Mesenchymal stem cell (in vitro differentiated cells and primary cell): ENCODE measurements at regions not wholly inside any gene's neighbourhood (a gene's known extent, or its start where the extent isn't known, plus 50 kb on each side); places are given as distances from the start of the nearest gene placed in this dataset.

Experiments used
- DNase-seq: peaks from one replicate; pipeline ENCODE4 v3.0.0-alpha.2; 2013
- H2AFZ ChIP-seq: one replicate; pipeline ENCODE4 v1.6.1; 2013; ENCODE audit warnings: low read depth, mild to moderate bottlenecking, control low read depth, inconsistent platforms, low read length, moderate library complexity
- H2AK5ac ChIP-seq: 2 replicates; pipeline ENCODE4 v1.6.1; 2013; ENCODE audit warnings: low read length, moderate library complexity, mild to moderate bottlenecking, inconsistent platforms; ENCODE audit not compliant: severe bottlenecking
- H2BK120ac ChIP-seq: one replicate; pipeline ENCODE4 v1.6.1; 2013; ENCODE audit warnings: low read depth, mild to moderate bottlenecking, inconsistent platforms, low read length, moderate library complexity
- H2BK12ac ChIP-seq, 2 experiments: one replicate each; pipeline ENCODE4 v1.6.1; 2013; ENCODE audit warnings: inconsistent platforms in 2 of 2, low read length in 2 of 2, mild to moderate bottlenecking in 2 of 2, moderate library complexity in 2 of 2, control low read depth in 1 of 2
- H2BK15ac ChIP-seq: one replicate; pipeline ENCODE4 v1.6.1; 2013; ENCODE audit warnings: mild to moderate bottlenecking, low read depth, inconsistent platforms; ENCODE audit not compliant: poor library complexity, severe bottlenecking
- H2BK5ac ChIP-seq: 2 replicates; pipeline ENCODE4 v1.6.1; 2013; ENCODE audit warnings: low read depth, mild to moderate bottlenecking, low read length, control low read depth, inconsistent platforms; ENCODE audit not compliant: poor library complexity, severe bottlenecking
- H3K14ac ChIP-seq, 2 experiments: one replicate each; pipeline ENCODE4 v1.6.1; 2013; ENCODE audit warnings: inconsistent platforms in 2 of 2, low read length in 2 of 2, control low read depth in 1 of 2, mild to moderate bottlenecking in 1 of 2, moderate library complexity in 1 of 2
- H3K18ac ChIP-seq, 2 experiments: one replicate each; pipeline ENCODE4 v1.6.1; 2013; ENCODE audit warnings: inconsistent platforms in 2 of 2, low read length in 2 of 2, control low read depth in 1 of 2, low read depth in 1 of 2, mild to moderate bottlenecking in 1 of 2
- H3K23ac ChIP-seq, 2 experiments: one replicate each; pipeline ENCODE4 v1.6.1; 2013; ENCODE audit warnings: inconsistent platforms in 2 of 2, low read length in 2 of 2, mild to moderate bottlenecking in 2 of 2, moderate library complexity in 2 of 2, control low read depth in 1 of 2
- H3K27ac ChIP-seq: 2 replicates; pipeline ENCODE4 v1.5.1; 2013; ENCODE audit warnings: mild to moderate bottlenecking, moderate library complexity, low read length, control low read depth, inconsistent platforms; ENCODE audit not compliant: poor library complexity, severe bottlenecking
- H3K27me3 ChIP-seq, 2 experiments: 2 replicates each; pipeline versions ENCODE4 v1.6.1 to v1.7.0; 2013; ENCODE audit warnings: low read length in 2 of 2, mild to moderate bottlenecking in 2 of 2, moderate library complexity in 2 of 2, control low read depth in 1 of 2, inconsistent platforms in 1 of 2; ENCODE audit not compliant: control insufficient read depth in 1 of 2, insufficient read depth in 1 of 2
- H3K36me3 ChIP-seq, 2 experiments: 2 replicates each; pipeline versions ENCODE4 v1.6.1 to v1.7.0; 2013; ENCODE audit warnings: low read length in 2 of 2, control low read depth in 1 of 2, inconsistent platforms in 1 of 2, low read depth in 1 of 2, mild to moderate bottlenecking in 1 of 2; ENCODE audit not compliant: insufficient read depth in 2 of 2, control insufficient read depth in 1 of 2
- H3K4ac ChIP-seq, 2 experiments: one replicate each; pipeline ENCODE4 v1.6.1; 2013; ENCODE audit warnings: inconsistent platforms in 2 of 2, low read length in 2 of 2, mild to moderate bottlenecking in 2 of 2, moderate library complexity in 2 of 2, control low read depth in 1 of 2, low read depth in 1 of 2
- H3K4me1 ChIP-seq: 2 replicates; pipeline ENCODE4 v1.6.1; 2013; ENCODE audit warnings: low read depth, low read length, control low read depth; ENCODE audit not compliant: control insufficient read depth, insufficient read depth
- H3K4me2 ChIP-seq: 2 replicates; pipeline ENCODE4 v1.6.1; 2013; ENCODE audit warnings: low read length, mild to moderate bottlenecking, inconsistent platforms; ENCODE audit not compliant: poor library complexity, severe bottlenecking
- H3K4me3 ChIP-seq, 2 experiments: 2 replicates each; pipeline versions ENCODE4 v1.5.1 to v1.7.0; 2013; ENCODE audit warnings: low read length in 2 of 2, mild to moderate bottlenecking in 2 of 2, control low read depth in 1 of 2, low read depth in 1 of 2; ENCODE audit not compliant: insufficient read depth in 1 of 2
- H3K79me1 ChIP-seq: replicated peaks from 2 replicates; pipeline ENCODE4 v1.6.1; 2013; ENCODE audit warnings: mild to moderate bottlenecking, control low read depth, low read length, inconsistent platforms; ENCODE audit not compliant: poor library complexity, severe bottlenecking
- H3K9ac ChIP-seq: 2 replicates; pipeline ENCODE4 v1.7.0; 2013; ENCODE audit warnings: mild to moderate bottlenecking, low read length, moderate library complexity
- H3K9me3 ChIP-seq: 2 replicates; pipeline ENCODE4 v1.7.0; 2013; ENCODE audit warnings: mild to moderate bottlenecking, low read length; ENCODE audit not compliant: control insufficient read depth
- H4K8ac ChIP-seq: one replicate; pipeline ENCODE4 v1.6.1; 2013; ENCODE audit warnings: inconsistent platforms, mild to moderate bottlenecking, low read length, moderate library complexity
- H4K91ac ChIP-seq: one replicate; pipeline ENCODE4 v1.6.1; 2013; ENCODE audit warnings: mild to moderate bottlenecking, low read length, inconsistent platforms
- WGBS: methylation state at CpG from one replicate; pipeline ENCODE4 v1.1.7; 2013; ENCODE audit warnings: mixed read lengths; 5-methylcytosine and 5-hydroxymethylcytosine counted together

DNA sequence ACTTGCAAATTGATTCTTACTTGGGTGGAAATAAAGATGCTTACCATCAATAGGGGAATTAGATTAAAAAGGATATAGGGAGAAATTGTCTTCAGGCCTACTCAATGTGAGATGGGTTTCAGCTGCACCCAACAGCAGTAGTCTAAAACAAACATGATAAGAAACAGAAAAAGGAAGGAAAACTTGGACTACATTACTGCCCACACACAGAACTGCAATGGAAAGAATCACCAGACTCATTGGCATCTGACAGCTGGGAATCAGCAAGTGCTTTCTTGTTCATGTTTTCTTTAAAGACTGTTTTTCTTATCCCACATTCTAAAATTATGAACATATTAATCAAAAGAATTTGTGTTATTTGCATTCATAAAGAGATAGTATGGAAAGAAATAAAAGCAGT, 144.2 kb downstream of the LRIG3 start:
- Histone ChIP-seq H4K8ac (no peak overlapping the region), H3K36me3 (no peaks in the 10 kb centered on the region), H3K27ac (no peak overlapping the region), H3K4me2 (no peak overlapping the region), H3K18ac (no peak overlapping the region), H2BK15ac (no peak overlapping the region), H3K79me1 (no peaks in the 10 kb centered on the region), H2AFZ (no peak overlapping the region), H2BK120ac (no peak overlapping the region), H3K4ac (no peak overlapping the region), H3K9me3 (no peaks in the 10 kb centered on the region), H3K4me3 (no peak overlapping the region), H3K14ac (no peak overlapping the region), H2BK5ac (no peak overlapping the region), H3K4me1 (no peaks in the 10 kb centered on the region), H4K91ac (no peak overlapping the region), H3K9ac (no peak overlapping the region), H2BK12ac (no peak overlapping the region), H3K23ac (no peak overlapping the region), H3K27me3 (no peaks in the 10 kb centered on the region), H2AK5ac (no peak overlapping the region)
- DNase-seq: no peak

DNA sequence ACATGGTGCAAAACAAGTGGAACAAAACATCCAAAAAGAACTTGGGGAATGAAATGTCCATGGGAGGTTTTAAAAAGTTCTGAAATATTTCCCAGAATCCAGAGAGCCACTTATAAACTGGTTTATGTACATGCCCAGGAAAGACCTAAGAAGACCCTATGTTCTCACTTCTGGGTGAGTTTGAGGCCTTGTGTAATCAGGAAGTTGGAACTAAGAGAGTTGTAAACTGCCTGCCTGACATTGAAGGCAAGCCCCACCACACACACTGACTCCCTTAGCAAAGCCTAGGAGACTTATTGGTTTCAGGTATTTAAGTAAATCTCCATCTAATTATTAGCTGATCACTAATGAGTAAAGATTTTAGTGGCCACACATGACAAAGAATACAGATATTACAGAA, 142.5 kb downstream of the LRIG3 start:
- Histone ChIP-seq H3K4me1 (no peaks in the 10 kb centered on the region), H2AK5ac (no peak overlapping the region), H2AFZ (no peak overlapping the region), H3K27ac (no peak overlapping the region), H3K79me1 (no peaks in the 10 kb centered on the region), H3K9me3 (no peaks in the 10 kb centered on the region), H3K4ac (no peak overlapping the region), H3K4me3 (no peak overlapping the region), H2BK5ac (no peak overlapping the region), H2BK12ac (no peak overlapping the region), H2BK120ac (no peak overlapping the region), H4K91ac (no peak overlapping the region), H3K14ac (no peak overlapping the region), H3K36me3 (no peaks in the 10 kb centered on the region), H3K18ac (no peak overlapping the region), H4K8ac (no peak overlapping the region), H2BK15ac (no peak overlapping the region), H3K23ac (no peak overlapping the region), H3K9ac (no peak overlapping the region), H3K27me3 (no peaks in the 10 kb centered on the region), H3K4me2 (no peak overlapping the region)
- DNase-seq: no peak

DNA sequence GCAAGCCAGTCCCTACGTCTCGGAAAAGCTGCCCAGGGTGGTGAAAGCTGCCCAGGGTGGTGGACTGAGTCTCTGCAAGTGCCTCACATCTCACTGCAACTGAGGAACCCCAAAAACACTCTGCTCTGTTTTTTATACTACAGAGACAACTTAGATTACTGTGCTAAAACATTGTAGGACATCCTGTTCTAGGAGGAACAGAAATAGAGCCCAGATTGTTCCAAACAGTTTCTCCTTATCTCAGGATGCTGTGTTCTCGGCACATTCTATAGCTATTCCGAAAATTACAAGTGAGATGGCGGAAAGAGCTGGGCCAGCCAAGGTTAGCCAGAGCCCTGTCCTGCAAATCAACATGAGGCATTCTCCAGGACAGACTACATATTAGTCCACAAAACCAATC, 138.7 kb downstream of the LRIG3 start:
- Histone ChIP-seq H3K4me3 (no peak overlapping the region), H2BK5ac (no peak overlapping the region), H3K79me1 (no peaks in the 10 kb centered on the region), H3K18ac (no peak overlapping the region), H4K8ac (no peak overlapping the region), H2BK15ac (no peak overlapping the region), H2AFZ (no peak overlapping the region), H3K27ac (no peak overlapping the region), H3K14ac (no peak overlapping the region), H3K27me3 (no peaks in the 10 kb centered on the region), H4K91ac (no peak overlapping the region), H3K4me2 (no peak overlapping the region), H3K23ac (no peak overlapping the region), H2BK12ac (no peak overlapping the region), H3K9ac (no peak overlapping the region), H3K36me3 (no peaks in the 10 kb centered on the region), H3K9me3 (no peaks in the 10 kb centered on the region), H3K4ac (no peak overlapping the region), H2AK5ac (no peak overlapping the region), H2BK120ac (no peak overlapping the region), H3K4me1 (no peaks in the 10 kb centered on the region)
- WGBS: 97% methylated on average over 5 of the region's 5 CpGs
- no peak for DNase-seq

DNA sequence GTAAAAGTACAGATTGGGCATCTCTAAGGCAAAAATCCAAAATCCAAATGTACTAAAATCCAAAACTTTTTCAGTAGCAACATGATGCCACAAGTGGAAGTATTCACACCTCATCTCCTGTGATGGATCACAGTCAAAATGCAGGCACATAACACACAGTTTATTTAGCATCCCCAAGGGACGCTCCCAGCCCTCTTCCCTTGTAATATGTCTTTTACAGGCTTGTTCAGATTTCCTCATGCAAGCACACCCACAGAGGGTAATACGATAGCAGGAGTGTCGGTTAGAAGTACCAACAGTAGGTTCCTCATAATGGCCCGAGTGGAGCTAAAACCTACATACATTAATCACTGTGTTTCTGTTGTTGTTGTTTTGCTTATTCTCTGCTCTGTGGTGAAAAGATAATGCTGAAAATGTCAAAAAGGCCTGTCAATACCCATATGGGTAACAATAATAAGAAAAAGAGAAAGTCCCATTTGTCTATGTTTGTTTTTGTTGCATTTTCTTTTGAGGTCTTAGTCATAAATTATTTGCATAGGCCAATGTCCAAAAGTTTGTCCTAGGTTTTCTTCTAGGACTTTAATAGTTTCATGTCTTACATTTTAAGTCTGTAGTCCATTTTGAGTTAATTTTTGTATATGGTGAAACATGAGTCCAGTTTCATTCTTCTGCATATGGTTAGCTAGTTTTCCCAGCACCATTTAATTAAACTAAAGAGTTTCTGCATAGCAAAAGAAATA, 133.1 kb downstream of the LRIG3 start:
- no peaks in the 10 kb centered on the region for H3K4me1 ChIP-seq
- no peak overlapping the region for H3K18ac ChIP-seq
- no peak overlapping the region for H3K14ac ChIP-seq
- 95% methylated on average over 2 of the region's 4 CpGs for WGBS
- H2BK15ac ChIP-seq: no peak overlapping the region
- H3K9ac ChIP-seq: no peak overlapping the region
- H3K4me3 ChIP-seq: no peak overlapping the region
- no peak overlapping the region for H2AK5ac ChIP-seq
- H4K8ac ChIP-seq: no peak overlapping the region
- no peak overlapping the region for H2BK12ac ChIP-seq
- DNase-seq: no peak
- H2BK120ac ChIP-seq: no peak overlapping the region
- no peak overlapping the region for H3K27ac ChIP-seq
- no peaks in the 10 kb centered on the region for H3K36me3 ChIP-seq
- H3K27me3 ChIP-seq: no peaks in the 10 kb centered on the region
- H2AFZ ChIP-seq: no peak overlapping the region
- no peak overlapping the region for H3K23ac ChIP-seq
- no peak overlapping the region for H3K4me2 ChIP-seq
- H3K79me1 ChIP-seq: no peaks in the 10 kb centered on the region
- H2BK5ac ChIP-seq: no peak overlapping the region
- H3K9me3 ChIP-seq: no peaks in the 10 kb centered on the region
- H3K4ac ChIP-seq: no peak overlapping the region
- H4K91ac ChIP-seq: no peak overlapping the region
